ENCODE measurements at regions not wholly inside any gene's neighbourhood (a gene's known extent, or its start where the extent isn't known, plus 50 kb on each side); places are given as distances from the start of the nearest gene placed in this dataset.

GRCh38 chr14:88064841-88065240, 59.9 kb downstream of the GPR65 start:
- DNase-seq, result no peak

- DNase-seq, result no peak
These were observed 64.7 kb downstream of the GPR65 start for GRCh38 chr14:88069677-88070076.

- no peak for DNase-seq
These were observed 70.5 kb downstream of the GPR65 start for GRCh38 chr14:88075269-88075981.

GRCh38 chr14:88078525-88078924, 73.6 kb downstream of the GPR65 start:
- peak in 1 of 2 donors; percentile 3 for DNase-seq

GRCh38 chr14:88079624-88080023, 74.7 kb downstream of the GPR65 start:
- no peak for DNase-seq

- DNase-seq, result no peak
These were observed 80.8 kb downstream of the GPR65 start for GRCh38 chr14:88085736-88086135.

- DNase-seq, result no peak
These were observed 84.5 kb downstream of the GPR65 start for GRCh38 chr14:88089445-88089844.

GRCh38 chr14:88092529-88092928, 87.6 kb downstream of the GPR65 start:
- DNase-seq, result no peak

- no peak for DNase-seq
These were observed 90.9 kb downstream of the GPR65 start for GRCh38 chr14:88095791-88096190.

GRCh38 chr14:88098163-88098562, 93.2 kb downstream of the GPR65 start:
- no peak for DNase-seq

- DNase-seq, result no peak
These were observed 99.8 kb downstream of the GPR65 start for GRCh38 chr14:88104710-88105109.

- DNase-seq, result no peak
These were observed 101.4 kb downstream of the GPR65 start for GRCh38 chr14:88106377-88106776.

GRCh38 chr14:88127669-88128068, 122.7 kb downstream of the GPR65 start:
- DNase-seq, result peak in 1 of 2 donors; percentile 23

- no peak for DNase-seq
These were observed 123.9 kb downstream of the GPR65 start for GRCh38 chr14:88128816-88129215.

- DNase-seq, result peak; percentile 8 to 12
These were observed 124.5 kb downstream of the GPR65 start for GRCh38 chr14:88129306-88130056.

- no peak for DNase-seq
These were observed 125.1 kb downstream of the GPR65 start for GRCh38 chr14:88130057-88130432.
